ENCODE measurements at regions not wholly inside any gene's neighbourhood (a gene's known extent, or its start where the extent isn't known, plus 50 kb on each side); places are given as distances from the start of the nearest gene placed in this dataset.

DNA sequence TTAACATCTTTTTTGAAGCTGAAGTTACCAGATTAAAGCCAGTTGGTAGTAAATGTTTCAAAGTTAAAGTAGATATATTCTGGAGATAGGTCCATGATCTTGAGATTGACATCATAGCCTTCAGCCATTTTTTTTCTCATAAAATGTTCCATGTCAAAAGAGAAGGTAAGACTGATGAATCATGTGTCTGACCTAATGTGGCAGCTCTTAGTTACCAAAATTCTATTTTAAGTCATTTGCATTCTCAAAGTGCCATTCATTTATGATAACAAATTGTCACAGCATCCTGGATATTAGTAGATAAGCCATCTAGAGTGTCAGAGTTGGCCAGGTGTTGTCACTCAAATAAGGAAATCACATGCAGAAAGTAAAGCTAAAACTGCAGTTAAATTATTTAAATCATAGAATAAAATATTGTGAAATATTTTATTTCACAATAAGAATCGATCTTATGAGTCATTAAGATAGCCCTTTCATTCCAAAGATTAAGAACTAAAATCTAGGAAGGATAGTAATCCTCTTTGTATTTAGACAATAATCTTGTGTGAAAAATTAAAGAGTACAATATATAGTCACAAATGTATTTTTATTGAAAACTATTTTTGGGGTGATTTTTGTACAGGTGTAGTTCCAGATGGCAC lies 65.7 kb upstream of the ADAD1 start:
- TF ChIP-seq, protein P1, sequence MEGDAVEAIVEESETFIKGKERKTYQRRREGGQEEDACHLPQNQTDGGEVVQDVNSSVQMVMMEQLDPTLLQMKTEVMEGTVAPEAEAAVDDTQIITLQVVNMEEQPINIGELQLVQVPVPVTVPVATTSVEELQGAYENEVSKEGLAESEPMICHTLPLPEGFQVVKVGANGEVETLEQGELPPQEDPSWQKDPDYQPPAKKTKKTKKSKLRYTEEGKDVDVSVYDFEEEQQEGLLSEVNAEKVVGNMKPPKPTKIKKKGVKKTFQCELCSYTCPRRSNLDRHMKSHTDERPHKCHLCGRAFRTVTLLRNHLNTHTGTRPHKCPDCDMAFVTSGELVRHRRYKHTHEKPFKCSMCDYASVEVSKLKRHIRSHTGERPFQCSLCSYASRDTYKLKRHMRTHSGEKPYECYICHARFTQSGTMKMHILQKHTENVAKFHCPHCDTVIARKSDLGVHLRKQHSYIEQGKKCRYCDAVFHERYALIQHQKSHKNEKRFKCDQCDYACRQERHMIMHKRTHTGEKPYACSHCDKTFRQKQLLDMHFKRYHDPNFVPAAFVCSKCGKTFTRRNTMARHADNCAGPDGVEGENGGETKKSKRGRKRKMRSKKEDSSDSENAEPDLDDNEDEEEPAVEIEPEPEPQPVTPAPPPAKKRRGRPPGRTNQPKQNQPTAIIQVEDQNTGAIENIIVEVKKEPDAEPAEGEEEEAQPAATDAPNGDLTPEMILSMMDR (IDR thresholded peaks at IDR 0.05; ENCODE audit: poor library complexity, severe bottlenecking): no peak
- TF ChIP-seq EZH2 (IDR thresholded peaks at IDR 0.05; ENCODE audit: borderline replicate concordance, insufficient read depth, low read length, poor library complexity, severe bottlenecking) (no peak), RAD21 (conservative IDR thresholded peaks at IDR 0.05) (no peak), TAF1 (IDR thresholded peaks at IDR 0.05; ENCODE audit: low read depth) (no peak)

All from neural cell (in vitro differentiated cells).